GM20000 (cell line): ENCODE measurements at regions not wholly inside any gene's neighbourhood (a gene's known extent, or its start where the extent isn't known, plus 50 kb on each side); places are given as distances from the start of the nearest gene placed in this dataset.

ENCODE experiments used
- DNase-seq: peaks from one replicate; pipeline ENCODE4 v3.0.0; 2012; ENCODE audit warnings: low spot score
- TF ChIP-seq, protein P1 (sequence below): IDR thresholded peaks from 2 replicates; pipeline ENCODE4 v1.5.1; 2012; ENCODE audit warnings: mild to moderate bottlenecking, control low read depth; ENCODE audit errors: extremely low read depth, missing control alignments

DNA sequence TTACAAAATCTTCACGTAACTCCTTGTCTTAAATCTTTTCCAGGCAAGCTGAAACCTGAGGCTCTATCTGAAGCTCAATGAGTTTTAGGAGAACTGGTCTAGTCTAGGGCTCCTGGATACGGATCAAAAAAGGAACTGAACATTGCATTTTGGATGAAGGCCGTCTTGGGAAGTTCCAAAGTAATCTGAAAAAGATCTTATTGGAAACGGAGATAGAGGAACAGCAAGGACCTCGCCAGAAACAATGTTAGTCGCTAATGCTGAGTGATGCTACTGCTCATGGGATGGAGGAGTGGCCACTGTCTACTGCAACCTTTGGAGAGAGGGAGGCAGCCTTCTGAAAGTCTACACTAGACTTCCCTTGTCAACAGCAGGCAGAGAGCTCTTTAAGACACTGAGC, 91.4 kb upstream of the ATXN1 start:
- TF ChIP-seq, protein P1, sequence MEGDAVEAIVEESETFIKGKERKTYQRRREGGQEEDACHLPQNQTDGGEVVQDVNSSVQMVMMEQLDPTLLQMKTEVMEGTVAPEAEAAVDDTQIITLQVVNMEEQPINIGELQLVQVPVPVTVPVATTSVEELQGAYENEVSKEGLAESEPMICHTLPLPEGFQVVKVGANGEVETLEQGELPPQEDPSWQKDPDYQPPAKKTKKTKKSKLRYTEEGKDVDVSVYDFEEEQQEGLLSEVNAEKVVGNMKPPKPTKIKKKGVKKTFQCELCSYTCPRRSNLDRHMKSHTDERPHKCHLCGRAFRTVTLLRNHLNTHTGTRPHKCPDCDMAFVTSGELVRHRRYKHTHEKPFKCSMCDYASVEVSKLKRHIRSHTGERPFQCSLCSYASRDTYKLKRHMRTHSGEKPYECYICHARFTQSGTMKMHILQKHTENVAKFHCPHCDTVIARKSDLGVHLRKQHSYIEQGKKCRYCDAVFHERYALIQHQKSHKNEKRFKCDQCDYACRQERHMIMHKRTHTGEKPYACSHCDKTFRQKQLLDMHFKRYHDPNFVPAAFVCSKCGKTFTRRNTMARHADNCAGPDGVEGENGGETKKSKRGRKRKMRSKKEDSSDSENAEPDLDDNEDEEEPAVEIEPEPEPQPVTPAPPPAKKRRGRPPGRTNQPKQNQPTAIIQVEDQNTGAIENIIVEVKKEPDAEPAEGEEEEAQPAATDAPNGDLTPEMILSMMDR: no peak
- no peak for DNase-seq

DNA sequence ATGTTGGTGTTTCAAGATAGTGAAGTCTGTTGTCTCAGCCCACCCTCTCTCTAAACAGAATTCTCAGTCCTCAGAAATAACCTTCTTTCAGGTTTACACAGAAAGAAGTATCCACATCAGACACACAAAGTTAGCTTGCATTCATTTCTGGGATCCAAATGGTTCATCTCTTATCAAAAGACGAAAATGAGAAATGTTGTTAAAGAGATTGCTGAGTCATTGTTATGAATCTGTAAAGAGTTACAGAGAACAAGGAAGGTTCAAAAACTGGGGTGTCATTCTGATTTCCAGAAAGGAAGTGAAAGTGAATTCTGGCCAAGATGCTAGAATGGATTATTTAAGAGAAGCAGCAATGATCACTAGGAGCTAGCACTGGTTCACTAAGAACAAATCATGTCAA, 90.5 kb upstream of the ATXN1 start:
- DNase-seq: peak; percentile 26
- TF ChIP-seq, protein P1: no peak

DNA sequence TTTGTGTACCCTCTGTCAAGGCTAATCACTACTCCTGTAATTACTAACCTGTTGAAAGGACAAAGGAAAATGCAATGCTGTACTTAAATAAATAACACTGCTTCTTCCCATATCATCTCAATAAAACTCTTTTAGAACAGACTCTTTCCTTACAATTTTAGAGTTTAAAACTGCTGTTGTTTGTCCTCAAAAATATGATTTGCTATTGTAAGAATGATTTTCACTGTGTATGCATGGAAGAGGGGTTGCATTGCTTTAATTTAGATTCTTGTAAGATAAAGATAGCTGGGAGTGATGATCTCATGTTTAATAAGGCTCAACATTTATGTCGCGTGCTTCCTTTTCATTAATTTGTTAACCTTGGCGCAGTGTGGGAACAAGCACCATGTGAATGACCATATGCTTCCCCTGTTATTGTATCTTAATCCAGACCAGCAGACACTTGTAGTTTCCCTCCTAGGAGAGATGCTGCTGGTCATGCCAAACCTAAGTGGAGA, 89.8 kb upstream of the ATXN1 start:
- TF ChIP-seq, protein P1: no peak
- no peak for DNase-seq

DNA sequence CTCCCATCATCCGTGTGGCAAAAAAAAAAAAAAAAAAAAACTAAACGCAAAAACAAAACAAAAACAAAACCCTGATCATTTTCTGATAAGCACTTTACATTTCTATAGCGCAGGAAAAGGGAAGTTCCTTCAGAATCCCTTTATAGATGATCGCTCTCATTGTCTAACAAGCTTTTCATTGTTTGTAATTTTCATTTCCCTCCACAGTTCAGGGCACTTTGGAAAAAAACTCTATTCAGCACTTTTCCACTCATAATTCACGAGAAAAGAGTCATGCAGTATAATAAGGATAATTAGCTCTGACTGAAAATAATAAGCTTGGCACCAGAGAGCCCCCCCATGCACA, 89.4 kb upstream of the ATXN1 start:
- no peak for DNase-seq
- TF ChIP-seq, protein P1: no peak

DNA sequence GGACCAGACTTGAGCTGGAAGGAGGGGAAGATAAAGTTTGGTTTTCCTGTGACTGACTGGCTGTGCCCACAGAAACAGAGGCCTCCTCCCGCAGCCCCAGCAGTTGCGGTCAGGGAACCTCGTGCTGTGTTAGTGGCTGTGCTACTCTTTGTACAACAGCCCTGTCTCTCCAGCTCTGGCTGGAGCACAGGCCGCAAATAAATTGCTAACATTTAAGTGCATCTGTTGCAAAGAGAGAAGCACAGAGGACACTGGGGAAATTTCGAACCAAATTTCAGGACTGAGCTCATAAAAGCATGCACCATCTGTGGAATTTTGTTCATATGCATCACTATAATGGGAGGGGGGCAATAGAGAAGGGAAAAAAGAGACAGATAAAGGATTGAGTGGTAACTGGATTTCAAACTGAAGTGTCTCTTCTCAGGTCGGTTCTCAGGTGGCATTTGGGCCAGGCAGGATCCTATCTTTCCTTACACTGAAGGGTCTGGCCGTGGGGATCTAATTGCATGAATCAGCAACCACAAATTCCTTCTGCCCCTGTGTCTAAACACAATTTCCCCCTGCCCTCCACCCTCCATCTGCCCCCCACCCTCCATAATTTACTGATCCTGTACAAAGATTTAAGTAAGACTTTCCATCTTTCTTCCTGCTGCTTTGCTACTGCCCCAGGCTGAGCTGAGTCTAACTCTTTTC, 88.9 kb upstream of the ATXN1 start:
- TF ChIP-seq, protein P1: no peak
- no peak for DNase-seq

DNA sequence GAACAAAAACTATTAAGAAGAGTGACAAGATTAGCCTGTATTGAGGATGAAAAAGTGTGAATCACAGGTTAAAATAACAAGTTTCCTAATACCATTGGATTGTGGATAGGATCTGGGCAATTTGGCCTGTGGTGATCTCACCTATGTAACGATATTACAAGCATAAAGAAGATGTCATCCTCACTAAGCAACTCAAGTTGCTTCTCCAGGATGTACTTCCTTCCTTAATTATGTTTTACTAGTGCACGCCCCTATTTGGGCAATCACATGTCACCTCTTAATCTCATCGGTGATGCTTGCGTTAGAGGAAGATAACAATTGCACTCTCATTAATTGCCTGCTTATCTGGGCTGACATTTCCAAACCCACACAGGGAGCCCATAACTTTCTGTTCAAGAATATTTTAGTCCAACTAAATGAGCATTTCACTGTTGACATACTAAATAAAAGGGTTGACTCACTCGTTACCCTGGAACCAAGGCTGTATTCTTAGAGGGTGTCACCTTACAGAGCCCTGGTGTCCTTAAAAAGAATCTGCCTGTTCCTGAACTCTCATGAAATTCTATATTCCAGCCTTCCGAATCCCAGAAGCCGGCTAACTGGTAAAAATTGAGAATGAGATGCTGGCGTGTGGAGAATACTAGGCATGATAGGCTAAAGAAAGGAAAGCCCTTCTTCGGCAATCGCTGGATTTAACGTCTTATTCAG, 88.2 kb upstream of the ATXN1 start:
- no peak for DNase-seq
- TF ChIP-seq, protein P1: no peak

DNA sequence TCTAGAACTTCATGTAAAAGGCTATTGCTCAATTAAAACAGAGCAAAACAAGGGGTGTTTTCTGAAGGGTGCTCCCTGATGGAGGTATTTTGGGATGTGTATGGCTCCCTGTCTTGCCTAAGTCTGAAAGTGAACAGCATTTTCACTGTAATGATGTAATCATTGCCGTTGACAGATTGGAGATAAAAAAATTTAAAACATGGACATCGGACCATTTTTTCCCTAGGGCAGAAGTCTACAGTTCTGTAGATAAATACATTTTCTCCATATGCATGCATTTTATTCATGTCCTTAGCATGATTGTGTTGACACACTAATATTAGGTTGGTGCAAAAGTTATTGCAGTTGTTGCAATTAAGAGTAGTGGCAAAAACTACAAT, 85.1 kb upstream of the ATXN1 start:
- no peak for DNase-seq
- TF ChIP-seq, protein P1: no peak
